DND-41 (cell line): ENCODE measurements at regions not wholly inside any gene's neighbourhood (a gene's known extent, or its start where the extent isn't known, plus 50 kb on each side); places are given as distances from the start of the nearest gene placed in this dataset.

ENCODE experiments used
- CTCF ChIP-seq: IDR thresholded peaks from 2 replicates; pipeline ENCODE4 v1.5.1; 2012; ENCODE audit warnings: borderline replicate concordance, low read length, moderate library complexity, mild to moderate bottlenecking; ENCODE audit not compliant: poor library complexity, severe bottlenecking; ENCODE audit errors: extremely low read depth
- EZH2 ChIP-seq: IDR thresholded peaks from 3 replicates; pipeline ENCODE4 v1.6.1; 2012; ENCODE audit warnings: borderline replicate concordance, low read depth, mild to moderate bottlenecking, moderate library complexity, low read length, inconsistent platforms; ENCODE audit not compliant: severe bottlenecking

- TF ChIP-seq CTCF, result no peak
- no peak for TF ChIP-seq EZH2
Observed at GRCh38 chr4:119870856-119871255, 195.8 kb downstream of the MAD2L1 start.
